H1 (cell line): ENCODE measurements at regions not wholly inside any gene's neighbourhood (a gene's known extent, or its start where the extent isn't known, plus 50 kb on each side); places are given as distances from the start of the nearest gene placed in this dataset.

Source experiments
- CTCF ChIA-PET: fragments of 300-600 bp; sonication (Branson Sonifier 250); formaldehyde crosslinking; loops from one replicate; lab custom pipeline; 2021; ENCODE audit not compliant: partially characterized antibody; lab: Charles Lee
- POLR2A ChIA-PET: fragments of 300-600 bp; sonication (Branson Sonifier 250); formaldehyde crosslinking; loops from one replicate; lab custom pipeline; 2021; ENCODE audit warnings: inconsistent platforms; ENCODE audit not compliant: partially characterized antibody; lab: Charles Lee
- DNase-seq, 2 experiments: peaks; one replicate each; pipeline versions ENCODE4 v3.0.0 to v3.0.0-alpha.2; 2010 to 2022; ENCODE audit warnings: low spot score in 2 of 2, low read depth in 1 of 2, mixed read lengths in 1 of 2
- FAIRE-seq: peaks from 2 replicates; lab custom pipeline; 2011; peaks lifted over from hg19 to GRCh38; lab: Jason Lieb, UNC
- H2AFZ ChIP-seq: 2 replicates; pipeline ENCODE4 v1.8.1; 2012; ENCODE audit warnings: low read length, inconsistent platforms
- H2AK5ac ChIP-seq: 2 replicates; pipeline ENCODE4 v1.6.1; 2013; ENCODE audit warnings: low read depth, low read length
- H2BK120ac ChIP-seq: replicated peaks from 2 replicates; pipeline ENCODE3; 2013; ENCODE audit warnings: low read depth, low read length, inconsistent platforms
- H2BK12ac ChIP-seq: 2 replicates; pipeline ENCODE4 v1.6.1; 2013; ENCODE audit warnings: low read depth, low read length
- H2BK15ac ChIP-seq: 2 replicates; pipeline ENCODE4 v1.6.1; 2013; ENCODE audit warnings: low read length
- H2BK20ac ChIP-seq: 2 replicates; pipeline ENCODE4 v1.6.1; 2013; ENCODE audit warnings: low read length
- H2BK5ac ChIP-seq: 2 replicates; pipeline ENCODE4 v1.6.1; 2013; ENCODE audit warnings: low read depth, low read length
- H3K14ac ChIP-seq: 2 replicates; pipeline ENCODE4 v1.6.1; 2013; ENCODE audit warnings: inconsistent platforms; ENCODE audit not compliant: insufficient read length
- H3K18ac ChIP-seq: 2 replicates; pipeline ENCODE4 v1.6.1; 2013; ENCODE audit warnings: low read length; ENCODE audit errors: extremely low read depth
- H3K23ac ChIP-seq: 2 replicates; pipeline ENCODE4 v1.6.1; 2013; ENCODE audit warnings: inconsistent platforms; ENCODE audit not compliant: insufficient read length
- H3K23me2 ChIP-seq: 2 replicates; pipeline ENCODE4 v1.6.1; 2013; ENCODE audit warnings: low read depth, low read length
- H3K27ac ChIP-seq: 2 replicates; pipeline ENCODE4 v1.6.1; 2011; ENCODE audit warnings: low read depth, low read length, inconsistent platforms
- H3K27me3 ChIP-seq, 4 experiments: replicated peaks in 1 of 4; 1 replicate in 1 of 4; 2 replicates in 3 of 4; pipeline versions ENCODE4 v1.6.1 to v1.8.1; 2011 to 2013; ENCODE audit warnings: low read length in 3 of 4, mild to moderate bottlenecking in 3 of 4, inconsistent platforms in 2 of 4, mixed read lengths in 2 of 4, moderate library complexity in 1 of 4; ENCODE audit not compliant: control insufficient read depth in 3 of 4, insufficient read depth in 3 of 4; ENCODE audit errors: extremely low read depth in 1 of 4
- H3K36me3 ChIP-seq, 4 experiments: 2 replicates each; pipeline versions ENCODE4 v1.6.1 to v1.8.1; 2011 to 2013; ENCODE audit warnings: mild to moderate bottlenecking in 4 of 4, low read length in 3 of 4, moderate library complexity in 2 of 4, control low read depth in 1 of 4, inconsistent platforms in 1 of 4; ENCODE audit not compliant: insufficient read depth in 4 of 4, control insufficient read depth in 2 of 4
- H3K4ac ChIP-seq: replicated peaks from 2 replicates; pipeline ENCODE3; 2013; ENCODE audit warnings: low read length, low read depth, mixed read lengths, inconsistent platforms; ENCODE audit not compliant: insufficient read length
- H3K4me1 ChIP-seq, 4 experiments: replicated peaks in 1 of 4; 1 replicate in 1 of 4; 2 replicates in 3 of 4; pipeline versions ENCODE4 v1.6.1 to v1.8.1; 2011 to 2013; ENCODE audit warnings: low read length in 3 of 4, inconsistent platforms in 2 of 4, mixed read lengths in 1 of 4; ENCODE audit not compliant: insufficient read depth in 4 of 4, control insufficient read depth in 3 of 4
- H3K4me2 ChIP-seq, 2 experiments: 2 replicates each; pipeline versions ENCODE4 v1.6.1 to v1.8.1; 2011 to 2013; ENCODE audit warnings: low read depth in 2 of 2, low read length in 2 of 2, control low read depth in 1 of 2, inconsistent platforms in 1 of 2, mild to moderate bottlenecking in 1 of 2; ENCODE audit not compliant: insufficient read depth in 1 of 2
- H3K4me3 ChIP-seq, 4 experiments: fragments of 200-600, 300-600 bp in 1 of 4; sonication (generic), shearing (Covaris generic), sonication (Bioruptor Twin) in 1 of 4; 2 replicates each; pipeline versions ENCODE4 v1.5.1 to v1.8.1; 2011 to 2016; ENCODE audit warnings: low read length in 4 of 4, low read depth in 3 of 4, control low read depth in 2 of 4, inconsistent platforms in 2 of 4, mild to moderate bottlenecking in 2 of 4, mixed read lengths in 1 of 4, moderate library complexity in 1 of 4; ENCODE audit not compliant: insufficient read depth in 2 of 4; ENCODE audit errors: extremely low read depth in 1 of 4
- H3K56ac ChIP-seq: replicated peaks from 2 replicates; pipeline ENCODE3; 2013; ENCODE audit warnings: low read depth, mild to moderate bottlenecking, mixed read lengths, low read length, inconsistent platforms; ENCODE audit not compliant: insufficient read length
- H3K79me1 ChIP-seq: 2 replicates; pipeline ENCODE4 v1.6.1; 2013; ENCODE audit warnings: low read depth, low read length, control low read depth
- H3K79me2 ChIP-seq, 2 experiments: 2 replicates each; pipeline versions ENCODE4 v1.6.1 to v1.8.1; 2012 to 2013; ENCODE audit warnings: low read length in 2 of 2, mild to moderate bottlenecking in 2 of 2, inconsistent platforms in 1 of 2; ENCODE audit not compliant: insufficient read depth in 2 of 2, control insufficient read depth in 1 of 2
- H3K9ac ChIP-seq, 4 experiments: replicated peaks in 1 of 4; 1 replicate in 1 of 4; 2 replicates in 3 of 4; pipeline versions ENCODE4 v1.6.1 to v1.8.1; 2011 to 2013; ENCODE audit warnings: low read depth in 3 of 4, low read length in 3 of 4, control low read depth in 2 of 4, mild to moderate bottlenecking in 2 of 4, moderate library complexity in 2 of 4, inconsistent platforms in 1 of 4; ENCODE audit errors: extremely low read depth in 1 of 4
- H3K9me3 ChIP-seq, 2 experiments: 2 replicates each; pipeline versions ENCODE4 v1.6.1 to v1.8.1; 2012 to 2013; ENCODE audit warnings: mild to moderate bottlenecking in 2 of 2, moderate library complexity in 2 of 2, control low read depth in 1 of 2, inconsistent platforms in 1 of 2, low read depth in 1 of 2, low read length in 1 of 2, mixed read lengths in 1 of 2; ENCODE audit not compliant: insufficient read depth in 2 of 2
- H4K20me1 ChIP-seq, 2 experiments: replicated peaks in 1 of 2; 2 replicates each; pipeline versions ENCODE3 to v1.8.1; 2011 to 2013; ENCODE audit warnings: inconsistent platforms in 2 of 2, low read length in 2 of 2, mild to moderate bottlenecking in 1 of 2; ENCODE audit not compliant: insufficient read depth in 2 of 2, control insufficient read depth in 1 of 2
- H4K5ac ChIP-seq: 2 replicates; pipeline ENCODE4 v1.6.1; 2013; ENCODE audit warnings: low read length, low read depth, mixed read lengths, inconsistent platforms; ENCODE audit not compliant: insufficient read length
- H4K8ac ChIP-seq: 2 replicates; pipeline ENCODE4 v1.8.0; 2013; ENCODE audit warnings: mild to moderate bottlenecking, moderate library complexity, low read length, inconsistent platforms; ENCODE audit not compliant: insufficient read depth; ENCODE audit errors: extremely low read depth
- H4K91ac ChIP-seq: replicated peaks from 2 replicates; pipeline ENCODE3; 2013; ENCODE audit warnings: low read length, mixed read lengths, inconsistent platforms; ENCODE audit not compliant: insufficient read length
- EGR1 ChIP-seq: IDR thresholded peaks from 2 replicates; pipeline ENCODE4 v1.6.1; 2011; ENCODE audit warnings: low read depth, low read length, borderline replicate concordance
- MAFK ChIP-seq: IDR thresholded peaks from 2 replicates; pipeline ENCODE4 v1.6.1; 2012; ENCODE audit warnings: low read depth, mild to moderate bottlenecking, improper control_type of control experiment, low read length
- TCF12 ChIP-seq: IDR thresholded peaks from 2 replicates; pipeline ENCODE4 v1.6.1; 2011; ENCODE audit warnings: low read depth, mild to moderate bottlenecking, low read length
- WGBS, 2 experiments: shearing (Covaris generic) in 1 of 2; methylation state at CpG; one replicate each; pipeline versions ENCODE4 v1.1.6 to v1.1.7; 2013 to 2015; ENCODE audit warnings: low lambda C conversion rate in 2 of 2, mixed read lengths in 2 of 2, inconsistent platforms in 1 of 2, low coverage in 1 of 2, missing lambda C conversion rate in 1 of 2; ENCODE audit not compliant: insufficient replicate concordance in 2 of 2, insufficient coverage in 1 of 2, insufficient read length in 1 of 2; ENCODE audit errors: extremely low coverage in 1 of 2, missing lambda C conversion rate in 1 of 2; 5-methylcytosine and 5-hydroxymethylcytosine counted together

DNA sequence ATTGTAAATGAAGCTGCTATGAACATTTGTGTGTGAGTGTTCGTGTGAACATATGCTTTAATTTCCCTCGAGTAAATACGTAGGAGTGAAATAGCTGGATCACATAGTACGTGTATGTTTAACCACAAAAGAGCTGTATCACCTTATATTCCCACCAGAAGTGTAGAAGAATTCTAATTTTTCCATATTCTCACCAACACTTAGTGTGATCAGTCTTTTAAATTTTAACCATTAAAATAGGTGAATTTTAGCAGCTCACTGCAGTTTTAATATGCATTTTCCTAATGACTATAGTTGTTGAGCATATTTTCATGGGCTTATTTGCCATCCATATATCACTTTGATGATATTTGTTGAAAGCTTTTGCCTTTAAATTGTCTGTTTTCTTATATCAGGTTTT, 741.2 kb downstream of the PTPRU start:
- TF ChIP-seq MAFK = no peak
- TF ChIP-seq EGR1 = no peak
- no peak for TF ChIP-seq TCF12
- Histone ChIP-seq H2BK12ac (no peak overlapping the region), H3K27ac (no peak overlapping the region), H3K9ac (no peak overlapping the region), H2BK120ac (no peak overlapping the region), H3K4me1 (peaks cover 21 to 29% (median 22%) of the 10 kb centered on the region in 4 experiments), H3K14ac (no peak overlapping the region), H3K4ac (no peak overlapping the region), H4K8ac (no peak overlapping the region), H3K4me2 (no peak overlapping the region), H4K91ac (no peak overlapping the region), H3K27me3 (no peaks in the 10 kb centered on the region), H2AK5ac (no peak overlapping the region), H3K23me2 (no peaks in the 10 kb centered on the region; the same call in 1 of the 2 replicates), H3K56ac (no peak overlapping the region), H3K4me3 (no peak overlapping the region), H3K9me3 (no peaks in the 10 kb centered on the region), H4K5ac (no peak overlapping the region), H3K36me3 (no peaks in the 10 kb centered on the region), H2BK15ac (no peak overlapping the region), H2BK5ac (no peak overlapping the region), H4K20me1 (no peaks in the 10 kb centered on the region), H3K23ac (no peak overlapping the region), H2AFZ (no peak overlapping the region), H2BK20ac (no peak overlapping the region), H3K79me2 (no peaks in the 10 kb centered on the region), H3K79me1 (no peaks in the 10 kb centered on the region), H3K18ac (no peak overlapping the region)
- no peak for FAIRE-seq
- ChIA-PET CTCF (no interaction called here), POLR2A (no interaction called here)
- WGBS, 2 experiments = 66% methylated on average over 4 of the region's 4 CpGs; no CpG with 5 or more reads in 1 of the 2 experiments
- no peak for DNase-seq
